Kidney (tissue), 13 donors: ENCODE measurements at regions not wholly inside any gene's neighbourhood (a gene's known extent, or its start where the extent isn't known, plus 50 kb on each side); places are given as distances from the start of the nearest gene placed in this dataset.

Experiments
- DNase-seq, 5 donors: peaks; one replicate each; pipeline ENCODE4 v3.0.0-alpha.2; 2013 to 2020
- FAIRE-seq: peaks from 2 replicates; lab custom pipeline; 2012; peaks lifted over from hg19 to GRCh38; lab: Jason Lieb, UNC
- H3K27ac ChIP-seq, 2 donors: one replicate each; pipeline ENCODE4 v1.7.0; 2013; ENCODE audit warnings: low read depth in 2 of 2, low read length in 2 of 2, inconsistent platforms in 1 of 2
- H3K27me3 ChIP-seq: one replicate; pipeline ENCODE4 v1.7.1; 2013; ENCODE audit warnings: low read length, inconsistent platforms; ENCODE audit not compliant: control insufficient read depth, insufficient read depth
- H3K36me3 ChIP-seq, 3 donors: one replicate each; pipeline versions ENCODE4 v1.7.0 to v1.7.1; 2013; ENCODE audit warnings: low read length in 3 of 3, control low read depth in 1 of 3, inconsistent platforms in 1 of 3; ENCODE audit not compliant: insufficient read depth in 3 of 3, control insufficient read depth in 2 of 3
- H3K4me1 ChIP-seq, 3 donors: one replicate each; pipeline versions ENCODE4 v1.7.0 to v1.7.1; 2013; ENCODE audit warnings: low read length in 3 of 3, inconsistent platforms in 1 of 3, low read depth in 1 of 3; ENCODE audit not compliant: control insufficient read depth in 2 of 3, insufficient read depth in 2 of 3
- H3K4me3 ChIP-seq, 3 donors: one replicate each; pipeline versions ENCODE4 v1.7.0 to v1.8.1; 2013; ENCODE audit warnings: low read length in 3 of 3, control low read depth in 1 of 3, inconsistent platforms in 1 of 3
- H3K9ac ChIP-seq, 3 donors: one replicate each; pipeline versions ENCODE4 v1.7.0 to v1.7.1; 2013; ENCODE audit warnings: low read length in 3 of 3, control low read depth in 1 of 3, inconsistent platforms in 1 of 3
- H3K9me3 ChIP-seq, 3 donors: one replicate each; pipeline versions ENCODE4 v1.7.0 to v1.7.1; 2013; ENCODE audit warnings: low read length in 3 of 3, control low read depth in 1 of 3, inconsistent platforms in 1 of 3; ENCODE audit not compliant: control insufficient read depth in 2 of 3, insufficient read depth in 1 of 3
- CTCF ChIP-seq: IDR thresholded peaks from 3 replicates; pipeline ENCODE4 v1.5.1; 2012; ENCODE audit warnings: mild to moderate bottlenecking, moderate library complexity, borderline replicate concordance; ENCODE audit not compliant: insufficient read depth; ENCODE audit errors: extremely low read depth
- intact Hi-C: fragments of 100-400 bp; cut with DNase I; formaldehyde crosslinking; loops from one replicate; pipeline ENCODE4 v1.11.1; 2022
- donor health status: control.
- donor health status: control.
- donor health status: control.
- donor health status: control.
- donor health status: control.
- donor health status: DM: yes; HTN: yes; CAD: no.
- donor health status: Normal renal cell carcinoma (clear cell type).

- no peaks in the 10 kb centered on the region for H3K36me3 ChIP-seq
- no peak overlapping the region for H3K27ac ChIP-seq
- peak in 4 of 5 donors; percentile 55 to 90 (median 74) for DNase-seq
- no peak overlapping the region for H3K9ac ChIP-seq
- FAIRE-seq: peak; percentile 95
- TF ChIP-seq CTCF: peak; percentile 60
- intact Hi-C loops: loop anchor here (10.0 kb wide), 1 partner anchor 719 kb away; no protein-coding TSS in a partner anchor
- no peak overlapping the region for H3K4me3 ChIP-seq
- no peaks in the 10 kb centered on the region for H3K27me3 ChIP-seq
- no peaks in the 10 kb centered on the region for H3K4me1 ChIP-seq
- H3K9me3 ChIP-seq: no peaks in the 10 kb centered on the region
Measured at GRCh38 chr20:11274141-11274594, 600.4 kb upstream of the JAG1 start.

- H3K9ac ChIP-seq: no peak overlapping the region
- FAIRE-seq (no peak), DNase-seq (no peak)
- no peaks in the 10 kb centered on the region for H3K9me3 ChIP-seq
- TF ChIP-seq CTCF: no peak
- H3K27ac ChIP-seq: no peak overlapping the region
- intact Hi-C loops: loop anchor here (10.0 kb wide), 1 partner anchor 721 kb away; no protein-coding TSS in a partner anchor
- no peaks in the 10 kb centered on the region for H3K4me1 ChIP-seq
- H3K27me3 ChIP-seq: no peaks in the 10 kb centered on the region
- H3K36me3 ChIP-seq: no peaks in the 10 kb centered on the region
- H3K4me3 ChIP-seq: no peak overlapping the region
Measured at GRCh38 chr20:11275740-11276139, 601.9 kb upstream of the JAG1 start.

- Histone ChIP-seq H3K4me1 (no peaks in the 10 kb centered on the region), H3K27me3 (no peaks in the 10 kb centered on the region), H3K9ac (no peak overlapping the region), H3K9me3 (no peaks in the 10 kb centered on the region), H3K4me3 (no peak overlapping the region), H3K27ac (no peak overlapping the region), H3K36me3 (no peaks in the 10 kb centered on the region)
- no peak for TF ChIP-seq CTCF
- DNase-seq: no peak
- FAIRE-seq: no peak
- intact Hi-C loops: loop anchor here (10.0 kb wide), 1 partner anchor 722 kb away; no protein-coding TSS in a partner anchor
Measured at GRCh38 chr20:11277170-11277569, 603.4 kb upstream of the JAG1 start.

- intact Hi-C loops: loop anchor here (10.0 kb wide), 1 partner anchor 723 kb away; no protein-coding TSS in a partner anchor
- H3K27ac ChIP-seq: no peak overlapping the region
- no peak overlapping the region for H3K9ac ChIP-seq
- no peak overlapping the region for H3K4me3 ChIP-seq
- FAIRE-seq: no peak
- H3K36me3 ChIP-seq: no peaks in the 10 kb centered on the region
- no peaks in the 10 kb centered on the region for H3K4me1 ChIP-seq
- TF ChIP-seq CTCF: no peak
- no peak for DNase-seq
- no peaks in the 10 kb centered on the region for H3K27me3 ChIP-seq
- no peaks in the 10 kb centered on the region for H3K9me3 ChIP-seq
Measured at GRCh38 chr20:11277858-11278257, 604.1 kb upstream of the JAG1 start.
